ENCODE measurements at regions not wholly inside any gene's neighbourhood (a gene's known extent, or its start where the extent isn't known, plus 50 kb on each side); places are given as distances from the start of the nearest gene placed in this dataset.

DNA sequence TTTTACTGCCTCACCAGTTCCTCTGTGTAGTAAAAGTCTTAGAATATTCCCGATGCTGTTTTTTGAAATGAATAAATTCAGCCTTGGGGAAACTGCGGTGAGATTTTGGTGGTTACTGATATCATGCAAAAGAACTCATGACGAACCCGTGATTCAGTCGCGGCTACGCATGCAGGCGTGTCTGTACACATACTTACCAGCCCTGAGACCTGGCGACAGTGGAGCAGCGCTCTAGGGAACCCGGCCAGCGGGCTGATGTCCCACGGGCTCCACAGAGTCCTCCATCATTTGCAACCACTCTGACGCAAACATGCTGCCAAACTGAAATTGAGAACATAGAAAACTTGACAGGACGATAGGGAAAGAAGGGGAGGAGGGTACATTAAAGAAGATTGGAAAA, 315.6 kb upstream of the DAB2 start:
- H3K27ac ChIP-seq: no peak overlapping the region
- no peak for DNase-seq (ENCODE audit: low read depth, low spot score)

DNA sequence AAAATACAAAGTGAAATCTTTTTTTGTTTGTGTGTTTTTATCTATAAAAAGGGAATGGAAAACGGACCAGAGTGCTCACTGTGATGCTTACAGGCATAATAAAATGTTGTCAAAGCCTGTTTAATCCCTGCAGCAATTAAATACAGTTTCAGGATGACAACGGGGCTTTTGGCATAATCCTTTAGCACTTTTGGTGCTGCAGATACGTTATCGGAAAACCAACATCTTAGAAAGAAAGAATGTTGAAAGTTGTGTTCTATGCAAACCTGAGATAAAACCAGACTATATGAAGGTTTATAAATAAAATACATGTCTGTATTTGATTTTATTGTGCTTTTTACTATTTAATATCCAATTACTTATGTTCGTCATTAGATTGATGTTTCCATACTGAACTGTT, 307.4 kb upstream of the DAB2 start:
- no peak overlapping the region for H3K27ac ChIP-seq
- no peak for DNase-seq (ENCODE audit: low read depth, low spot score)

DNA sequence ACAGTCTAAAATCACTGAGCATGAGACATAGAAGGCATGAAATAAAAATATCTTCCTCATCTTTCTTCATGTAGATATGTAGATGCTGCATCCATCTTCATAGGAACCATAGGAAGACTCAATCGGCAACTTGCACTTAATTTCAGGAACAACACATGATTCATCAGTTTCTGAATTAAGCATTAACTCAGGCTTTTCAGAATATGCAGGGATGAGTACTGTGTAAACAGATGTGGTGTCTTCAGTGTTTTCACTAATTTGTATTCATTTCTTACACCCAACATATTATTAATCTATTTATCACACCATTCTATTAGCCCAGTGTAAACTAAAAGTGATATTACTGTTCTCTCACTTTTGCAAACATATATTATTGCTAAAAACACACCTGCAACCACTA, 305.9 kb upstream of the DAB2 start:
- no peak for DNase-seq (ENCODE audit: low read depth, low spot score)
- H3K27ac ChIP-seq: no peak overlapping the region

DNA sequence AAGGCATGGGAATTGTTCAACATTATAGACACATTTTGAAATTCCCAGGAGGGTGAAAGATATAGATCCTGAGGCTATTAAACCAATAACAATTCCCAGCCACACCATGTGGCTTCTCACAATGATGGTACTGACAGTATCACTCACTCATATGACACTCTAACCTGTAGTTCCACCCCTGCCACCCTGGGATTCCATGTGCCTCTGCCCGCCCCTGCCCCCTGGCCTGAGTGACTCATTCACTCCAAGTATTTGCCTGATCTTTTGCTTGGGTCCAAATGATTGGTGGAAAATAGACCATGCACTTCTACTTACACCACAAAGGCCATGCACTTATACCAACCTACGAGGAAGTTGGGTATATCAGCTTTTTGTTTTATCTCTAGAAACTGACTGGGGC, 305.2 kb upstream of the DAB2 start:
- H3K27ac ChIP-seq: no peak overlapping the region
- DNase-seq (ENCODE audit: low read depth, low spot score): no peak

DNA sequence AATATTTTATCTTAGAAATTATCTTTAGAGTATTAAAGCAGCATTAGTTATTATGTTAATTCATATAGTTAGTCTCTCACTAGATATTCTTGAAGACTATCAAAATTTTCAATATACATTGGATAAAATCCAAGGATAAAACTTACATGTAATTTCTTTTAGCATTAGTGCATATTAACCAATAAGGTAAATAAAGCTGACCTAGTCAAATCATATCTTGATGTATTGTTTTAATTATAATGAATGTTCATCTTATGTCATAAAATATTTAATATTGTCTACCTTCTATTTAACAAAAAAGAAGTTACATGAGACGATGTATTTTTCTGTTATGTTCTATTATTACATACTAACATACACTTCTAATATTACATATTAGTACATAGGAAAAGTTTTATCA, 301.7 kb upstream of the DAB2 start:
- H3K27ac ChIP-seq: no peak overlapping the region
- no peak for DNase-seq (ENCODE audit: low read depth, low spot score)

DNA sequence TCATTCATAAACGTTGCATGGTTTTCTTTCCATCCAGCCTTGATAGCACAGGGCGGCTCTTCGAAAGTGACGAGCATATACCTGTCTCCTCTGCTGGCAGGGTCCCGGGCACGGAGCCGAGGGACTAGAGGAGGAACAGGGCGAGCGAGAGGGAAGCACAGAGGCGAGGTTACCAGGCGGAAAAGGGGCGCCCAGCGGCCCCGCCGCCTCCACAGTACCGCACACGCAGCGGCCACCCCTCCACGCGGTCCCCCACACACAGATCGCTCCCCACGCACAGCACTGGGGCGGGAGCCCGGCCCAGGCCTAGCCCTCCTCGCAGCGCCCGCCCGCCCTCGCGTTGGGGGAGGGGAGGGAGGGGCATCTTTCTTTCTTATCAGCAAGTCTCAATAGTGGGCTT, 296.6 kb upstream of the DAB2 start:
- DNase-seq (ENCODE audit: low read depth, low spot score): no peak
- H3K27ac ChIP-seq: no peak overlapping the region

DNA sequence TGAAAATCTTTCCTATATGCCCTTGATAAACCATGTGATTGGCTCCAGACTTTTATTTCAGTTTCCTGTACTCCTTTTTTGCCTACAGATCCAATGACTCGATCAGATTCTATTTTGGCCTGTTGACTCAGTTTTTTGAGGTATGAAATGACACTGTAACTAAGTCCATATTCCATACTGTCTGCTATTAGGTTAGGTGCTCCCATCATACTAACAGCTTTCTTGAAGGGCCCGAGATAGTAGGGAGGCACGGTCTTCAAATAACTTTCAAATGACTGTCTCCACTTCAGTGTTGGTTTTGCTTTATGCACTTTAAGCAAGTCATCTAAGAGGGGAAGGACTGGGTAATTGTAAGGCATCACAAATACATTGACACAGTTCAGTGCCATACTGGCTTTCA, 295.4 kb upstream of the DAB2 start:
- DNase-seq (ENCODE audit: low read depth, low spot score): no peak
- no peak overlapping the region for H3K27ac ChIP-seq

DNA sequence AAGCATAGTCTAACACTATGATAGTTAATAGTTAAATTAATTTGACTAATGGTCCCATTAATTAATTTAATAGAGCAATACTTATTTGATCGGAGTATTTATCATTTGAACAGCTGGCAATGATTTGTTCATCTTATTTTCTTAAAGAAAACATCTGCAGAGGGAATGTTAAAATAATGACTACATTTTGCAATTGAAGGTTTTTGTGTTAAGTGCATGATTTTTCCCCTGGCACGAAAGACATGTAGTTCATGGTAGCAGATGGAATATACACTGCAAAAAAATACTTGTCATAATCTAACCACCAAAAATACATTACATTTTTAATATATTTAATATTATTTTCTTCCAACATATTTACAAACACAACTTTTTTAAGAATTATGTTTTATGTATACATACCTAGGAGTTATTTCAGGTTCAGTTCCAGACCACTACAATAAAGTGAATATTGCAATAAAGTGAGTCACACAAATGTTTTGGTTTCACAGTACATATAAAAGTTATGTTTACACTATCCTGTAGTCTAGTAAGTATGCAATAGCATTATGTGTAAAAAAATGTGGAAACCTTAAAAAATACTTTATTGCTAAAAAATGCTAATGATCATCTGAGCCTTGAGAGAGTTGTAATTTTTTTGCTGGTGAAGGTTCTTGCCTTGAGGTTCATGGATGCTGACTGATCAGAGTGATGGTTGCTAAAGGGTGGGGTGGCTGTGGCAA, 292.6 kb upstream of the DAB2 start:
- DNase-seq (ENCODE audit: low read depth, low spot score): no peak

DNA sequence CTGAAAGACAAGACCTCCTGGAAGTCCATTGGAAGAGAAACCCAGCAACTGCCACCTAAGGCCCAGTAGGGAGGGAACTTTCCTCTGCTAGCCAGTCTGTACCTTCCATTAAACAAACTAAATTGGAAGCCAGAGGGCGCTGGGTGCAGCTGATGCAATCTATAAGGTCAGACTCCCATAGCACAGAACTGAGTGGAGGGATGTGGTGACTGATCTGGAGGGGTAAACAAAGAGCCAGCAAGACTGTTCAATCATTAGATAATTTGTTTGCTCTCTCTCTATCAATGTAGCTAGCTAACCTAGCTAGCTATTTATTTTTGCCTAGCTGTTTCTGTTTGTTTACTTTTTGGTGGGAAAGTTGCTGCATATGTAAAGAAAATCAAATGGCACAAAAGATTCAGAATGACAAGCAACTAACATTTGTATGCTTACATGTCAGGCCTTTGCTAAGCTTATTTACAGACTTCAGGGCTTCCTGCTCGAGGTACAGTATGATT, 291.8 kb upstream of the DAB2 start:
- no peak overlapping the region for H3K27ac ChIP-seq
- DNase-seq (ENCODE audit: low read depth, low spot score): no peak

More for the DNA sequence above, 292.6 kb upstream of the DAB2 start:
- H3K27ac ChIP-seq: no peak overlapping the region

DNA sequence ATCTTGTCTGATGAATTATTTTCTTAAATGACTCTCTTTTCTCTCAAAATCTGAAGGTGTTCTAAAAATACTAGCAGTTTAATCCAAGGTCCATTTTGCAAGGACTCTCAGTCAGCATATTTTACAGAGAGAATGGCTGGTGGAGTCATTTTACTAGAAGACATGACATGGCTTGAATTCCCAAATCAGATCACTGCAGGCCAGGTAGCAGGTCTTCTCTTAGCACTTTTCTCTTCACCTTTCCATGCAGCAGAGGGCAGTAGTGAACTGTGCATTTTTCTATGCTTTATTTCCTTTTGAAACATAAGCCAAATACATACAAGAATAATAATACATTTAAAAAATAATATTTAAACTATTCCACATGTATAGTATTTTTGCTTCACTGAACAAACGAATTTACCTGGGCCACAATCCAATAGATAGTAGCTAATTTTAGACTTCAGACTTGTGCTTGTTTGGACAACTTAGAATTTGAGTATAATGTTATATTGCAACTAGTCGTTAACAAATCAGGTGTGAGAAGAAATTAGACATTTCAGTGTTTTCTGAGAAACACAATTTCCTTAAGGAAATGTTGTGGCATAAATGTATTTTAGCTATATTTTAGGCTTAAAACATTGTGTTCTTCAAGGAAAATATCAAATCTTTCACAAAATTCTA, 289.4 kb upstream of the DAB2 start:
- peak; percentile 31 for DNase-seq (ENCODE audit: low read depth, low spot score)
- H3K27ac ChIP-seq: peak overlapping the region; percentile 20

DNA sequence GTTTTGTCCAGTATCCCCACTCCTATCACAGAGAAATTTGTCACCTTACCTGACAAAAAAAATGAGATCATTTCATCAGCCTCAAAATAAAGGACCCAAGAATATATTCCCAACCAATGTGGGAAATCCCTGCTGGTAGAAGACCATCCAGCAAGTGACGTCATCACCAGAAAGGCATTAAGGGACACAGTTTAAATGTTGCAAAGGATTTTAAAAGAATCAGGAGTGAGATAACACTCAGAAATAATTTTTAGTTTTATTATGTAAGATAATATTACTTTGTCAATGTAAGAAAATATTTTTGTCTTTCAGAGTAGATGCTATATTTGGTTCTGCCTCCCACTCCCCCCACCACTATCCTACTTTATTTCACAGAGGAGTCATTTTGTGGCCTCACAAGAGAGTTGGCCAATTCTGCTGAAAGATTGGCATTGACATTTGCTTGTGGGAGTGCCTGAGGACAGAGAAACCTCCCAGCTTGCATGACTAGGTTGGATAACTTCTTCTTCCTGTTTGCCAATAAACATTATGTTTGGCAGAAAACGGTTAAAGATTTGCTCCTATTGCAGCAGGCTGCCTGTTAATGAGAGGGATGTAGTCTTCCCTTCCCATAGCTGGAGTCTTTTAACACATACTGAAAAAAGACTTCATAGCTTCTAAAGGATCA, 288.6 kb upstream of the DAB2 start:
- no peak for DNase-seq (ENCODE audit: low read depth, low spot score)
- peak overlapping the region; percentile 20 for H3K27ac ChIP-seq

DNA sequence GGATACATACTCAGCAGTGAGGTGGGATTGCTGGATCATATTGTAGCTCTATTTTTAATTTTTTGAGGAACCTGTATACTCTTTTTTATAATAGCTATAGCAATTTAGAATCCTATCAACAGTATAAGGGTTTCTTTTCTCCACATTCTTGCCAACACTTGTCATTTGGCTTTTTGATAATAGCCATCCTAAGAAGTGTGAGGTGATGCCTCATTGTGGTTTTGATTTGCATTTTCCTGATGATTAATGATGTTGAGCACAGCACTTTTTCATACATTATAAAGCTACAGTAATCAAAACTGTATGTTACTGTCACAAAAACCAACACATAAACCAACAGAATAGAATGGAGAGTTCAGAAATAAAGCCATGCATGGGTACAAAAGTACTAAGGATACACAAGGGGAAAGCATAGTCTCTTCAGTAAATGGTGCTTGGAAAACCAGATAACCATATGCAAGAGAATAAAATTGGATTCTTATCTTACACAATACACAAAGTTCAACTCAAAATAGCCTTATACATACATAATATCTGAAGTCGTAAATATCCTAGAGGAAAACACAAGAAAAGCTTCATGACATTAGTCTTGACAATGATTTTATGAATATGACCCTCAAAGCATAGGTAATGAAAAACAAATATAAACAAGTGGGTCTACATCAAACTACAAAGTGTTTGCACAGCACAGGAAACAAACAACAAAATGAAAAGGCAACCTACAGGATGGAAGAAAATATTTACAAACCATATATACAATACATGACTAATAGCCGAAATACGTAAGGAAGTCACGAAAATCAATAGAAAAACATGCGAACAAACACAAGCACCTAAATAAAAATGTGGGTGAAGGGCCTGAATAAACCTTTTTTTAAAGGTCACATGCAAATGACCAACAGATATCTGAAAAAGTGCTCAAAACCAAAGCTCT, 287.8 kb upstream of the DAB2 start:
- DNase-seq (ENCODE audit: low read depth, low spot score): no peak
- no peak overlapping the region for H3K27ac ChIP-seq

DNA sequence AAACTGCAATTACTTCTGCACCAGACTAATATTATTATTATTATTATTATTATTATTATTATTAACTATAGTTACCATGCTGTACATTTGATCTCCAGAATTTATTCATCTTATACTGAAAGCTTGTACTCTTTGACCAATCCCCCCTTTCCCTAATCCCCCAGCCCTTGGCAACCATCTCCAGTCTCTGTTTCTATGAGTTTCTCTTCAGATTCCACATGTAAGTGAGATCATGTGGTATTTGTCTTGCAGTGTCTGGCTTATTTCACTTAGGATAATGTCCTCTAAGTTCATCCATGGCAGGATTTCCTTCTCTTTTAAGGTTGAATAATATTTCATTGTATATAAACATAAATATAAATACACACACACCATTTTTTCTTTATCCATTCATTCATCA, 287.0 kb upstream of the DAB2 start:
- no peak overlapping the region for H3K27ac ChIP-seq
- DNase-seq (ENCODE audit: low read depth, low spot score): no peak

DNA sequence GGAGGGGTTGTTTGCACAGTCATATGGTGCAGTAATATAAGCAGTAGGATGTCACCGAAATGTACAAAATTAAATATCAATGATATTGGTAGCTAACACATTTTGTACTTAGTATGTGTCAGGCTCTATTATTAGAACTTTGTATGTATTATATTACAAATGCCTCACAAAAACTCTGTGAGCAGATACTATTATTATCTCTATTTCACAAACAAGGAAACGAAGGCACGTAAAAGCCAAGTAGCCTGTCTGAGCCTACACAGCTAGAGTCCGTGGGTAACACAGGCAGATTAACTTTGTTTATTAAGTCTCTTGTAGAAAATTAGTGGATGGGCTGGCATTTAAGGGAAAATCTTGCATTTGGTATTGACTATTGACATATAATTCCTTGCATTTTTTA, 284.3 kb upstream of the DAB2 start:
- no peak for DNase-seq (ENCODE audit: low read depth, low spot score)
- no peak overlapping the region for H3K27ac ChIP-seq

DNA sequence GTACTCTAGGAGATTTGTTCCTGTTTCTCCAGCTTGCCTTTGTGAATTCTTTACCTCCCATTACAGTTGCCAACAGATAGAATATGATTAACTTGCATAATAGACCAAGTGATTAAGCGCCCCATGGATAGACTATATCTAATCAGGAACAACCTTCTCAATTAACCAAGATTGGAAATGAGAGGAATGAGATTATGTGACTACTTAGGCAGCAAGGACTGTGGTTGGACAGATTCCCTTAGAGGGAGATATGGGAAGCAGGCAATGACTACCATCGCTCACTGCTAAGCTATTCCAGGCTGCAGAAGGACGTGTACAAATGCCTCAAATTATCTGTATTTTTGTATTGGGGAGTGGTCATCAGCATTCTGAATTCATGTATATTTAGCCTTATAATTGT, 278.1 kb upstream of the DAB2 start:
- no peak for DNase-seq (ENCODE audit: low read depth, low spot score)
- H3K27ac ChIP-seq: no peak overlapping the region

DNA sequence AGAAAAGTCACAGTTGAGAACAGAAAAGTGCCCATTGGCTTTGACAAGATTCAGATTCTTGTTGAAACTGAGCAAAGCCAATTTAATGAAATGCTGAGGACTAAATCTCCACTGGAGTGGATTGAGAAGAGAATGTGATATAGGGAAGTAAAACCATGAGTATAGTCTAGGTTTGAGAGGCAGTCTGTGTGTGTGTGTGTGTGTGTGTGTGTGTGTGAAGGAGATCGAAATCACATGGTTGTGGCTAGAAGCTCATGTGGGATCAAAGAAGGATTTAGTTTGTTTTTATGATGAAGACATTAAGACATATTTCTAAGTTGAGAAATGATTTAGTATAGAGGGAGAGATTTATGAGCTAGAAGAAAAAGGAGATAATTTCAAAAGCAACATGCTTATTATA, 275.7 kb upstream of the DAB2 start:
- no peak overlapping the region for H3K27ac ChIP-seq
- DNase-seq (ENCODE audit: low read depth, low spot score): no peak

DNA sequence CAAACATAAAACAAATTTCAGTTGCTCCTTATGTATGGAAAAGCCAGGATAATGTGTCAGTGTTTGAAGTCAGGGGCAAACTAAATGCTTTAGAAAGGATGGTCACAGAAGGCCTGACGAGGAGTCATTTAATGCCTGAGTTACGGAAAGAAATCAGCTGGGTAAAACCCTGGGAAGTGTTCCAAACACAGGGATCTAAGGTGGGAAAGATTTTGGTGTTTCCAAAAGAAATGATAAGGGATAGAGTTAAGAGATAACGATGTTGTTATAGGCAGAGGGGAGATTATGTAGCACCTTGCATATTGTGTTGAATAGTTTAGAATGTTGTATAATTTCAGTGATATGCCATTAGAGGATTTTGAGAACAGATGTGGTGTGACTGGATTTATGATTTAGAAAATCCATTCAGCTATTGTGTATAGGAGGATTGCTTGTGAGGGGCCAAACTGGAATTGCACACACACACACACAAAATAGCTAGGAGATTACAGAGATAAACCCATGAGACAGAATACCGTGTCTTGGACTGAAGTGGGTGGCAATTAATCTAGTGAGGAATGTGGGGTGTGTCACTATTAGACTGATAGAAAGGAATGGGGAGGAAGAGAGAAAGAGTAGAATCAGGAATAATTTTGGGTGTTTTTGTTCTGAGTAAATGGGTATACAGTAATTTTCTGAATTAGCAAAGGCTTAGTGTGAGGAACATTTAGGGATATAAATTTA, 274.2 kb upstream of the DAB2 start:
- H3K27ac ChIP-seq: no peak overlapping the region
- DNase-seq (ENCODE audit: low read depth, low spot score): no peak

DNA sequence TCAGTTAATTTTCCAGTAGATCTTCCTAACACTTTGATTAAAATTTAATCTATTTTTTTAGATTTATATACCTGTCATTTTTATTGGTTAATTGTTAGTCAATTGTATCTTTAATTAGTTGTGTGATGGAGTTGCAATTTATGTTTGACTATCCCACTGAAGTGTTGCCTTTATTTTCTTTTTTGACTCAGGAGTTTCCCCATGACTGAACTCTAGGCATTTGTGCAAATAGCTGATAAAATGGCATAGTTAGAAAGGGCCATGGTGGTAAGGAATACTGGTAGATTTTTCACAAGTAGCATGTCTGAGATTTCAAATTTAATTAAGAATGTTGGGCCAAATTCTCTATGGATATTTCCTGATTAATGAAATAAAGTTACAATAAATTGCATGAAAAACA, 273.1 kb upstream of the DAB2 start:
- DNase-seq (ENCODE audit: low read depth, low spot score): no peak
- no peak overlapping the region for H3K27ac ChIP-seq

DNA sequence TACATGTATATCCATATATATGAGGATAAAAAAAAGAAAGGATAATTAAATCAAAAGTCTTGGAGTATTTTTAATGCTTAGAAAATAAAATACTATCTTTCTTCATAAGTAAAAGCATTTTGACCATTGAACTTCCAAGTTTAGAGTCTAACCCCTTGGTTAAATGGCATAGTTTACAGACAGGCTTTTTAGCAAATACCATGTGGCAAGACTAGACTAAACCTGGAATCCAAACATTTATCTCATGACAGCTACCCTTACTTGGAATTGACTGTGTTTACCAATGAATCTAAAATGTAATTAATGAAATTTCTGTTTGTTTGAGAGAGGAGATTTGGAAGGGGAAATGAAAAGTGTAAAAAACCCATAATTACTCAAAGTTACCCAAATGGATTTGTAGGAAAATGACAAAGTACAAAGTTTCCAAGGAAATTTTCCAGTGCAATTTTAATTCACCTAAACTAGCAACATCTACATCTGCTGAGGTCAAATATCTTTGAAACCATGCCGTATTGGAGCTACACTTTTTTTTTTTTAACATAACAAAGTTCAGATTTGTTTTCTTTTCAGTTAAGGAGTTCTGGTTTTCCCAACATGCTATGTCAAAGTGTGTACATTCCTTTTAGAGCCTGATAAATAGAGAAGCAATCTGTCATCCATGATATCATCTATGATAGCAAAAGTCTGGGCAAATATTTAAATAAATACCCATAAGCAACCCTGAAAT, 272.1 kb upstream of the DAB2 start:
- DNase-seq (ENCODE audit: low read depth, low spot score): no peak
- no peak overlapping the region for H3K27ac ChIP-seq

Data from epithelial cell of prostate (primary cell).